GM18870 (cell line): ENCODE measurements at regions not wholly inside any gene's neighbourhood (a gene's known extent, or its start where the extent isn't known, plus 50 kb on each side); places are given as distances from the start of the nearest gene placed in this dataset.
"Not testable (repeated sequence)": the region's sequence is repeated elsewhere in the genome, so short reads cannot be mapped to it uniquely, and the experiment has no call there.

Experiments
- ATAC-seq: cut with Tn5 transposase; IDR thresholded peaks from one replicate; pipeline ENCODE4 v1.9.1; 2021; ENCODE audit warnings: moderate library complexity; ENCODE audit not compliant: unreplicated experiment

DNA sequence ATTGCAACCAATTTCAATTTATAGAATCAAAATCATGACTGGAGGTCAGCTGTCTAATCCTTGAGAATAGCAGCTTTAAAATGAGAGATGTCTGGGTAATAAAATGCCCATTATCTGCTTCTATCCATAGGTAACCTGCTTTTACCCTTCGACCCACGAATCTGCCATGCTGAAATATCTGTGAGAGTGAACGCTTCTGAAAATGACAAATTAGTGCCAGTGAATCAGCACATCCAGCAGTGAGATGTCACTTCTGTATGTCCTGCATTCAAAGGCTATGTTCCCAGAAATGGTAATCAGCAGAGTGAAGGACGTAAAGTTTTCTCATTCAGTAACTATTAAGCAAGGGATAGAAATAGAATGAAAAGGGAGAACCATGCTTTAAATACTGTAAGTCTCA is 532.4 kb upstream of the ITGA1 start:
- ATAC-seq = no peak

DNA sequence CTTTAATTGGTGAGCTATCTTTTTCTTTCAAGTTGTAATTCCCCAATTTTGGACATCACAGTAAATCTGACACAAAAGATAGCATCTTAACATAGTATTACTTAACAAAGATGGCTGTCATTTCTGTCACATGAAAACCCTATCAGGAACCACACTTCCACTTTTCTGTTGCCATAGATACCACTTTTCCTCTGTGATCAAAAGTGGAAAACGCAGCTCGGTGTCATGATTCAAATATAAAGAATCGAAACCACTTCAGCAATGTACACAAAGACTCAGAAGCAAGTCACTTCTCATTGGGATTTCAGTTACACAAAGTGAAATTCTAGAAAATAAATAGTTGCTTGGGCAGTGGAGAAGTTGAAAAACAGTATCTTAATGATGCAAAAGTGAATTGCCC is 524.9 kb upstream of the ITGA1 start:
- no peak for ATAC-seq

DNA sequence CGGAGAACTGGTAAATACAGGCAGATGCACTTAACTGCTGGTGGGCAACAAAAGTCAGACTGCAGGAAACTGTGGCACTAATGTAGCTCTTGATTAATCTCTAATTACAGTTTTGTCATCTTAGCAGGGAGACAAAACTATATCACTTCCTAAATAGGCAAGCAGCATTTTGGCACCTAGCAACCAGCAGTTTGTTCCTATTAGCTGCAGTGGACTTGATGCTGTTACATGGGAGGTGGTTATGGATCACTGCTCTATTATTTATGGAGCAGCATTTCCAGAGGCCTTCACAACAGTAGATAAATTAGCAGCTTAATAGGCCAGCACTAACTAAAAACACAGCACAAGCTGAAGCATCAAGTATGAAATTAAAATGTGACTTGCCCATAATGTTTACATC is 518.3 kb upstream of the ITGA1 start:
- no peak for ATAC-seq

GRCh38 chr5:52269859-52270258 is 517.9 kb upstream of the ITGA1 start:
- no peak for ATAC-seq

- no peak for ATAC-seq
Observed at GRCh38 chr5:52275639-52276038, 512.1 kb upstream of the ITGA1 start.

- no peak for ATAC-seq
Observed at GRCh38 chr5:52277101-52277500, 510.6 kb upstream of the ITGA1 start.

DNA sequence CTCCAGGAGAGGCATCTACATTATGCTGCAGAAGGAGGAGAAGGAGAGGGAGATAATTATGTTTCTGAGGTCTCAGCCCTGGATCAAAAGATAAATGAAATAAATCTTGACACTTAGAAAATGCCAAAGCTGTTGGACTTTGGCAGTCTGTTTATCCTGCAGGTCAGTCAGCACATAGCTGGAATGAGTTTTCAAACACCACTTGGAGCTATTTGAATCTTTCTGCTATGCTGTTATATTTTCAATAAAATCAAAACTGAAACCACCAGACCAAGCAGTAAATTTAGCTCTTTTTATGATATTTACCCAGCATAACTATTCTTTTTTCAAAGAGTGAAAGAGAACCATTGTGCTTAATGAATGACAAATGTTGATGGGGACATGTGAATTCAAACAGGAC is 505.1 kb upstream of the ITGA1 start:
- ATAC-seq = no peak

- no peak for ATAC-seq
Observed at GRCh38 chr5:52283221-52283620, 504.5 kb upstream of the ITGA1 start.

DNA sequence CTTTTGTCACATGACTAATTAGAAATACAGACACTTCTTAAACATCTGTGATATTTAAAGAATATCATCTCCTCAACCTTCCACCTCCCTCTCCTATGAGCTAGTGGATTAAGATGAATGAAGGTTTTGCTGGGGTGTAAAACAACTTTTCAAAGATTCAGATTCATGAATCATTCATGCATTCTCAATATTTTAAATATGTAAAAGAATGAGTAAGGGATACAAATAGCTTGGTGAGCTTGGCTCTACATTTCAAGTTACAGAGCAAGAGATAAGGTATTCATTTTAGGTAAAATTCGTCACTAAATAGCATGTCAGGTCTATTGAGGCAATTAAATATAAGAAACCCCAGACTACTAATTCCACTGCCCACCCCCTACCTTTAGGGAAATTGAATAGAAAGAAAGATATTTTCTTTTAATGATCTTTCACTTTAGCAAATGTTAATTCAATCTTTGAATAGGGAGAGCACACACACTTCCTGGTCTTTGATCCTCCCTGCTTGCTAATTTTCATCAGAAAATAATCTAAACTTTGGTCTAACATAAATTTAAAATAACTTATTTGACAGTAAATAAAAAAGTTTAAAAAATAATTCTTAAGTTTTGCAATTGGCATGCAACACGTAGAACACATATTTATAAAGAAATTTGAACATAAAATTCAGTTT is 486.9 kb upstream of the ITGA1 start:
- no peak for ATAC-seq

GRCh38 chr5:52304816-52305215 is 482.9 kb upstream of the ITGA1 start:
- ATAC-seq = not testable (repeated sequence)

- no peak for ATAC-seq
Observed at GRCh38 chr5:52328220-52328806, 459.4 kb upstream of the ITGA1 start.

- no peak for ATAC-seq
Observed at GRCh38 chr5:52331725-52332124, 456.0 kb upstream of the ITGA1 start.

DNA sequence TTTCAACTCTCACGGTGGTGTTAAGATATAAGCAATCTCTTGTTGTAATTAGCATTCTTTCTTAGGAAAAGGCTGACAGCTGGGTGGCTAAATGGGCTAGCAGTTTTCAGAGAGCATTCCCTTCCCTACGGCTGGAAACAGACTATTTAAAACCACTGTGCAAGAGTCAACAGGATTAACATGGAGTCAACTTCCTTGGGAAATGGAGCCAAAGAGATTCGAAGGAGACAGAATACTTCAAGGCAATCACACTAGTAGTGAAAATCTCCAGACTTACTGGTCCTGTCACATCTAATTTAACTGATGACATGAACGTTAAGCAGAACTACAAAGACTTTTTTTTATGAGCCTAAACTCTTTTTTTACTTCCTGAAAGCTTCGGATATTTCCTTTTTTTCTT is 453.3 kb upstream of the ITGA1 start:
- ATAC-seq = no peak

DNA sequence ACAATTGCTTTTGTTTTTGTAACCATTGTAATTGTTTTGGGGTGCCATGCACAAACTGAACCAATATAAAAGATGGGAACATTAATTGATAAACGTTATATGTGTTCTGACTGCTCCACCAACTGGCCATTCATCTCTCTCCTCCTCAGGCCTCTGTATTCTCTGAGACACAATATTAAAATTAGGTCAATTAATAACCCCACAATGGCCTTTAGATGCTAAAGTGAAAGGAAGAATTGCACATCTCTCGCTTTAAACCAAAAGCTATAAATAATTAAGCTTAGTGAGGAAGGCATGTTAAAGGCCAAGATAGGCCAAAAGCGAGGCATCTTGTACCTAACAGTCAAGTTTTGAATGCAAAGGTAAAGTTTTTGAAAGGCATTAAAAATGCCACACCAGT is 448.4 kb upstream of the ITGA1 start:
- ATAC-seq = peak; percentile 86

- no peak for ATAC-seq
Observed at GRCh38 chr5:52342361-52342760, 445.4 kb upstream of the ITGA1 start.

DNA sequence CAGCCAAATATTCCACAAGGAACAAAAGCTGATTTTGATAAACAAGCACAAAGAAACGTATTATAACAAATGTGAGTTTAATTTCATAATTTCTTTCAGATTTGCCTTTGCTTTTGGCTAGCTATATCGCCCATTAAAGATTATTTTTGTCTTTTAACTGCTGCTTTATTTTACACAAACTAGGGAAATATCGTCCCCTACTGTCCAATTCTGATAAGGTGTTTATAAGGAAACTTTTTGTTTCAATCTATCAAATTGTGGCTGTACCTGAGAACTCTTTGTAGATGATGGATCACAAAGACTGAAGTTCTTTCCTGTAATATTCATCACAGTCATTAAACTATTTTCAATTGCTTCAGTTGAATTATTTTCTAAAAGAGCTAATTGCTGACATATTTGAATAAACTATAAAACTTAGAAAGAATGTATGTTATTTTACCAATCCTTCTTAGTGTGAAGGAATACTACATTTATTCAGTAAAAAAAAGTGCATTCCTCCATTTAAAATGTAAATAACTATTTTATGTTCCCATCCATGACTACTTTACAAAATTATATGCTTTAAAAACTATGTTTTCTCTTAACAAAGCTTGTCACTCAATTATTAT is 431.3 kb upstream of the ITGA1 start:
- ATAC-seq = no peak

GRCh38 chr5:52359261-52359660 is 428.5 kb upstream of the ITGA1 start:
- no peak for ATAC-seq

- no peak for ATAC-seq
Observed at GRCh38 chr5:52360985-52361384, 426.7 kb upstream of the ITGA1 start.

DNA sequence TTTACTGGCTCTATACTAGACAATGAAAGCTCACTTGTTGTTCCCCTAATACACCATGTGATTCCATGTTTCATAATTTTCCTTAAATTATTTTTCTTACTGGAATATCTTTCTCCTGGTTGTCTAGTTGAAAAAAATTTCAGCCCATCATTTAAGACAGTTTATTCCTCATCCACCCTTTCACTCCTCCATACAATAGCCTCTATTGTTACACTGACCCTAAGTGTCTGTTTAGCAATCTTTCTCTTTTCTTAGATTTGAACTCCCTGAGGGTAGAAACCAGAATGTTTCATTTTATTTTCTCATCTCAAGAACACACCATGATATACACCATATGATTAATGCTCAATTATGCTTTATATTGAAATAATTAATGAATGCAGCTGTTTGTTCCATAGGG is 413.4 kb upstream of the ITGA1 start:
- ATAC-seq = no peak

- no peak for ATAC-seq
Observed at GRCh38 chr5:52375969-52376368, 411.7 kb upstream of the ITGA1 start.

DNA sequence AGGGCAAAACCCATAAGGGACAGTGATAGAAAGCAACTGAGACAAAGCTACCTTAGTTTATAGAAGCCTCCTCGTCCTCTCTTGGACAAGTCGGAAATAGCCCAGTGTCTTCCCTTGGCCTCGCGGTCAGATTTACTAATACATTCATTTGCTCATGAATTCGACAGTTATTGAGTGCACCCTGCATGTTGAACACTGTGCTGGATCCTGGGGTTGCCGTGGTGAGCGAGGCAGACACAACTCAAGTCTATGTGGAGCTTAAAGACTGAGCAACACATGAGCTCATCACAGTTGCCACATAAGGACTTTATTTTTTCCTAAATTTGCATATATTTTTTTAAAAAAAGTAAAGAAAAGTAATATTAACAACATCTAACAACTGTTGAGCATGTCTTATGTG is 411.1 kb upstream of the ITGA1 start:
- ATAC-seq = no peak

DNA sequence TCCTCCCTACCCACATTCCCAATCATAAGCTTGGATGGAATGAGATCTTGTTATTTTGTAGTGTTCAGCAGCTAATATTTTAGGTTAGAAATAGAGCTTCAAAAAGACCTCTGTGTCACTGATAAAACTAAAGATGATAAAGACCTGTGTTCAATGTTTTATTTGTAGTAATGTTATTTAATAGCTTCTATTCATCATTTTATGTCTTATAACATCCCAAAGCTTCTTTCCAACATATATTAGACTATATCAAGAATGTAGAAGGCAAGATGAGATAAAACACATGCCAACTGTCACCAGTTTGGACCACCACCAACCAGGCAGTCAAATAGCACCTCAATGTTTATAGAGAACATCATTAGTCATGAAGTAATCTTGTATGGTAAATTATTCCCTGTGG is 409.5 kb upstream of the ITGA1 start:
- ATAC-seq = no peak

GRCh38 chr5:52388349-52388748 is 399.4 kb upstream of the ITGA1 start:
- no peak for ATAC-seq
